HG03575 (cell line): ENCODE measurements at regions not wholly inside any gene's neighbourhood (a gene's known extent, or its start where the extent isn't known, plus 50 kb on each side); places are given as distances from the start of the nearest gene placed in this dataset.
"Not testable (repeated sequence)": the region's sequence is repeated elsewhere in the genome, so short reads cannot be mapped to it uniquely, and the experiment has no call there.

Experiments
- ATAC-seq: cut with Tn5 transposase; IDR thresholded peaks from one replicate; pipeline ENCODE4 v1.9.1; 2021; ENCODE audit not compliant: unreplicated experiment, insufficient number of reproducible peaks, low FRiP score; ENCODE audit errors: extremely low read depth

DNA sequence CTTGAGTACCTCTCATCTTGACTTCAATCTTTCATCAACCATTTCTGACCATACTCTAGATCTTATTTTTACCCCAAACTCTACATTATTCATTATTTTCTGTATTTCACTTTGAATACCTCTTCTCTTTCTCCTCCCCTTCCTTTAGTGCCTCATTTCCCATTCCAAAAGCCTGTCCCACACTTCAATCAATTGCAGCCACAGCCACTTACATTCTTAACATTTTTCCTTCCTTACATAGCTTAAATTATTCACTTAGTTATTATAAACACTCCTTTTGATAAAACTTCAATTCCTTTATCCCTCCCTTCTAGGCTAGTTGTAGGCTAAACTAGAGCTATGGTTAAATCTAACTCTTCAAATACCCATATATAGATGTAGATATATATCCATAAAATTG lies 344.0 kb downstream of the PRR16 start:
- no peak for ATAC-seq

DNA sequence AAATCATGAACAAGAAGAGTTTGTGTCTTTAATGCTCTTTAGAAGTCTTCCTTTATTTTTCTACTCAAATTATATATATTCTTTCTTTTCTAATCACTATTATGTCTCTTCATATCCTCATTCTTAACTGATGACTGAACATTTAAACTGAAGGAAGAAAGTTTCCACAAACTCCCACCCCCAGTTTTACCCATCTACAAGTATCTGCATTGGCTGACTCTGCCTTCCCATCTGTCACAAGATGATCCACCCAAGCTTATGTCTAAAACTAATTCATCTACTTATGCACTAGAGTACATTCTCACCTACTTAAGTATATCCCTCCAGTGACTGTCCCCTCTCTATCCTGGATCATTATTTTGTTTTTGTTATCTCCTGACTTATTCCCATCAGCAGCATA lies 344.5 kb downstream of the PRR16 start:
- no peak for ATAC-seq

DNA sequence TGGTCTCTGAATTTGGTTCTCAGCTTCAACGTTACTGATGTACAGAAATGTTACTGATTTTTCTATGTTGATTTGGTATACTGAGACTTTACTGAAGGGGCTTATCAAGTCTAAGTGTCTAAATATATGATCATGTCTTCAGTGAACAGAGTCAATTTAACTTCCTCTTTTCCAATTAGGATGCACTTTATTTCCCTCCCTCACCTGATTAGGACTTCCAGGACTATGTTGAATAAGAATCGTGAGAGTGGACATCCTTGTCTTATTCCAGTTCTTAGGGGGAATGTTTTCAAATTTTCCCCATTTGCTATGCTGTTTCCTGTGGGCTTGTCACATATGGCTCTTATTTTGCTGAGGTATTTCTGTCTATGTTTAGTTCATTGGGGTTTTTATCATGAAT lies 349.5 kb downstream of the PRR16 start:
- no peak for ATAC-seq

- no peak for ATAC-seq
Measured at GRCh38 chr5:120817044-120817985, 353.2 kb downstream of the PRR16 start.

GRCh38 chr5:120818128-120818527 lies 354.0 kb downstream of the PRR16 start:
- no peak for ATAC-seq

GRCh38 chr5:120823328-120823727 lies 359.2 kb downstream of the PRR16 start:
- no peak for ATAC-seq

DNA sequence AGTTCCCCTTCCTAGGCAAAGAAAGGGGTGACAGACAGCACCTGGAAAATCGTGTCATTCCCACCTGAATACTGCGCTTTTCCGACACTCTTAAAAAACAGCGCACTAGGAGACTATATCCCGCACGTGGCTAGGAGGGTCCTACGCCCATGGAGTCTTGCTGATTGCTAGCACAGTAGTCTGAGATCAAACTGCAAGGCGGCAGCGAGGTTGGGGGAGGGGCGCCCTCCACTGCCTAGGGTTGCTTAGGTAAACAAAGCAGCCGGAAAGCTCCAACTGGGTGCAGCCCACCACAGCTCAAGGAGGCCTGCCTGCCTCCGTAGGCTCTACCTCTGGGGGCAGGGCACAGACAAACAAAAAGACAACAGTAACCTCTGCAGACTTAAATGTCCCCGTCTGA lies 367.5 kb downstream of the PRR16 start:
- not testable (repeated sequence) for ATAC-seq

DNA sequence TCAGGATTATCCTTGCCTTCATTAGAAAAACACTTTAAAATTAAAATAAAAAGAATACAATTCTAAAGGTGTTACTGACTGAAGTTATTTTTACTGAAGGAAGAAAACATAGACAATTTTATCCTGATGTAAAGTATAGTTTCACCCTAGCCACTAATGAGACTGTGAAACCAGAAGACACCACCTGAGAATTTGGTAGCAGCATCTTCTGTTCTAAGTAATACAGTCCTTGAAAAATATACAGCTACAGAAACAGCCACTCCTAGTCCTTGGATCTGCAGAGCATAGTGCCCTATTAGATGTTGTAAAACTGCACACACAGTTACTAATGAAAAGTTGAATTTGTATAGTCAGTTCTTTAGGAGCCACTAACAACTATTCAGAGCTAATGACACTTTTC lies 377.7 kb downstream of the PRR16 start:
- ATAC-seq = no peak

- ATAC-seq = no peak
Measured at GRCh38 chr5:120843390-120843980, 379.4 kb downstream of the PRR16 start.

DNA sequence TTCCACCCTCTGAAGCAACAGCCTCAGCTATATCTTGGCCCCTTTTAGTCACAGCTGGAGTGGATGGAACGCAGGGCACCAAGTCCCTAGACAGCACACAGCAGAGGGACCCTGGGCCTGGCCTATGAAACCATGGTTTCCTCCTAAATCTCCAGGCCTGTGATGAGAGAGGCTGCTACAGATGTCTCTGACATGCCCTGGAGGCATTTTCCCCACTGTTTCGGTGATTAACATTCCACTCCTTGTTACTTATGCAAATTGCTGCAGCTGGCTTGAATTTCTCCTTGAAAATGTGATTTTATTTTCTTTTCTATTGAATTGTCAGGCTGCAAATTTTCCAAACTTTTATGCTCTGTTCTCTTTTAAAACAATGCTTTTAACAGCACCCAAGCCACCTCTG lies 384.8 kb downstream of the PRR16 start:
- ATAC-seq = no peak

DNA sequence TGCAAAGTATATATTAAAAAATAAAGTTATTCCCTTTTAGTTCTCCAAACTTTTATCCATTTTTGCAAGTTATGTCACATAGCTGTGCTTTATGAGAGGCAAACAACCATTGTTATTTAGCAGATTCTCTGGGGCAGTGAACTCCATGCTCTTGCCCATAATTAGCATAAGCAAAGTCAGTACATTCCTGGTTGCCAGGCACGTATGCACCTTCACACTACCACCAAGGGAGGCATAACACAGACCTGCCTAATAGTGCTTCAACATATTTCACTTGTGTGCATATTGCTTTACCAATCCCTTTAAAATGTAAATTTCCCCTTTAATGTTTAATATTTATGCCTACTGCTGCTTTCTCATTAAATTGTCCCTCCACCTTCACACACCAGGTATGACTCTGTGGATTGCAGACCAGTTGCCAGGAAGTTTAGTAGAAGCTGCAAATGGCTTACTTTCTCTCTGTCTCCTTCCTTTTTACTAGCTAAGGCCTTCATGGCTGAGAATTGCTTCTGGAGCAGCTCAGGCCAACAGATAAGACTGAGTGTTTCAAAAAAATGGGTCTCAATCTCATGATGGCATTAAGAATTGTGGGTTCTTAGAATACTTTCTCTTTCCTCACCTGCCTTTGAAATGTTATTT lies 388.2 kb downstream of the PRR16 start:
- no peak for ATAC-seq

- no peak for ATAC-seq
Measured at GRCh38 chr5:120866997-120867396, 402.9 kb downstream of the PRR16 start.

DNA sequence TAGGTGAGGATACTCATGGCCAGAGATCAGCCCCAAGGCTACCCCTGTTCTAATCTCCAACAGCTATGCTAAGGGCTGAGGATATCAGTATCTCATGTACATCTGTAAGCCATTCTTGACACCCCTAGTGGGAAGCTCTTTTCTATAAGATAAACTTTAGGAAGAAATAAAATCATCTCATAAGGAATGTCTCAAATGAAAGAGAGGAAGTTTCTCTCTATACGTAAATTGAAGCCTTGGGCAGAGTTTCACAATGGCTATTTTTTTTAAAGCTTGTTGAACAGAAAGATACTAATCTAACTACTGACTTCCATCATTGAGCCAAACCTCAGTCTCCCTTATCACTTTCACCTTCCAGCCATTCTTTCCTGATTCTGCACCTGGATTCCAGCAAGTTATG lies 405.7 kb downstream of the PRR16 start:
- no peak for ATAC-seq

DNA sequence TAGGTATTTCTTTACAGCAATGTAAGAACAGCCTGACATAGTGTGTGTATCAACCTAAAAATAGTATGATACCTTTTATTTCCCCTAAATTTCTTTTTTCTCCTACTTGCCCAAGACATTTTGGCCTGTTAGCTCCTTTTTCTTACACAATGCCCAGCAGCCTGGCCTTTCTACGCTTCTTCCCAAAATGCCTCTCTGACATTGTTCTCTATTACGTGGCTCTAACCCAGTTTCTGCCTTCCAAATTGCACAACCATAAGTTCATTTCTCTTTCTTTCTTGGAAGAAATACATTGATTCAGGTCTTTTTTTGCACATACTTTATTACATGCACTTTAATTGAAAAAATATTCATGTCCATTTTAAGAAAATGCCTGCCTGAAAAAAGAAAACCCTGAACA lies 408.2 kb downstream of the PRR16 start:
- ATAC-seq = no peak

DNA sequence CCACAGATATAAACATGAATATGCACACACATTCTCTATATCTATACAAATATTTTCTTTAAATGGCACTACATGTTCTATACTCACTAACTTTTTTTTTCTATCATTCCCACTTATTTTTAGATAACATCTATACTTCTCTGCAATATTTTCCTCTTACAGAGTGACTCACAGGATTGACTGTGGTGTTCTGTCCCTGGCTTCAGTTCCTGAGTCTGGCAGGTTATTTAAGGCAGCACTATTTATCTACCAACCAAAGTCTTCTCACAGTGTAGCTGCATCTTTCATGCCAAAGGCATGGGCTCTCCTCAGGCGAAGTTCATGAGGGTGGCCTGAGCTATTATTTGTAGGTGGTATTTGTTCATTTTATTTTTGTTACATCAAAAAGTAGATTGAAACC lies 409.0 kb downstream of the PRR16 start:
- ATAC-seq = no peak

GRCh38 chr5:120874081-120874862 lies 410.2 kb downstream of the PRR16 start:
- no peak for ATAC-seq

GRCh38 chr5:120882038-120882775 lies 418.1 kb downstream of the PRR16 start:
- ATAC-seq = no peak

GRCh38 chr5:120886351-120886860 lies 422.3 kb downstream of the PRR16 start:
- ATAC-seq = no peak

DNA sequence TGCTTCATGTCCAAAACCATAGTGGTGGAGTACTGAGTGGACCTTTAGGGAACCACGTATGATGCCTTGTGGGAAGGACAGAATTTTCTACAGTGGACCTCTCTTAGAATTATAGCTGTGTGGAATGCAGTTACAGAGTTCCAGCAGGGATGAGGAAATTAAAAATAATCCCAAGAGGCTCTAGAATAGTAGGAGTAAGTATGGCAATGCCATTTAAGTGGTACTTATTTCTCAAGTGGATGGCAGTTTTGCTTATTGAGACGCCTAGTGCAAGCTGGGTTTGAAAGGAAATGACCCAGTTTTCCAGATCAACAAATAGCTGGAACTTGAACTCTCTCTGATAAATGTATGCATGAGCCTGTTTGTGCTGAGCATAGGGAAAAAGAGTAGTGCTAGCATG lies 431.6 kb downstream of the PRR16 start:
- no peak for ATAC-seq
